NB4 (cell line): ENCODE measurements at regions not wholly inside any gene's neighbourhood (a gene's known extent, or its start where the extent isn't known, plus 50 kb on each side); places are given as distances from the start of the nearest gene placed in this dataset.

Source experiments
- DNase-seq: peaks from one replicate; pipeline ENCODE4 v3.0.0; 2010; ENCODE audit warnings: low read depth
- H3K4me3 ChIP-seq: one replicate; pipeline ENCODE4 v1.5.1; 2011; ENCODE audit warnings: mild to moderate bottlenecking, low read depth, low read length, moderate library complexity
- MYC ChIP-seq: IDR thresholded peaks from 2 replicates; pipeline ENCODE4 v1.6.1; 2011; ENCODE audit warnings: low read depth, low read length
- POLR2A ChIP-seq: IDR thresholded peaks from 2 replicates; pipeline ENCODE4 v1.6.1; 2011; ENCODE audit warnings: mild to moderate bottlenecking; ENCODE audit not compliant: insufficient read length; ENCODE audit errors: extremely low read depth
- TF ChIP-seq, protein P1 (sequence below): IDR thresholded peaks from 2 replicates; pipeline ENCODE4 v1.6.1; 2011; ENCODE audit warnings: low read depth, low read length
- TF ChIP-seq, protein P2 (sequence below): IDR thresholded peaks from one replicate; pipeline ENCODE4 v1.5.1; 2012; ENCODE audit warnings: low read depth, low read length

- no peak for DNase-seq
- H3K4me3 ChIP-seq: no peak overlapping the region
- no peak for TF ChIP-seq POLR2A
- TF ChIP-seq, protein P1, sequence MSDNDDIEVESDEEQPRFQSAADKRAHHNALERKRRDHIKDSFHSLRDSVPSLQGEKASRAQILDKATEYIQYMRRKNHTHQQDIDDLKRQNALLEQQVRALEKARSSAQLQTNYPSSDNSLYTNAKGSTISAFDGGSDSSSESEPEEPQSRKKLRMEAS: no peak
- TF ChIP-seq, protein P2, sequence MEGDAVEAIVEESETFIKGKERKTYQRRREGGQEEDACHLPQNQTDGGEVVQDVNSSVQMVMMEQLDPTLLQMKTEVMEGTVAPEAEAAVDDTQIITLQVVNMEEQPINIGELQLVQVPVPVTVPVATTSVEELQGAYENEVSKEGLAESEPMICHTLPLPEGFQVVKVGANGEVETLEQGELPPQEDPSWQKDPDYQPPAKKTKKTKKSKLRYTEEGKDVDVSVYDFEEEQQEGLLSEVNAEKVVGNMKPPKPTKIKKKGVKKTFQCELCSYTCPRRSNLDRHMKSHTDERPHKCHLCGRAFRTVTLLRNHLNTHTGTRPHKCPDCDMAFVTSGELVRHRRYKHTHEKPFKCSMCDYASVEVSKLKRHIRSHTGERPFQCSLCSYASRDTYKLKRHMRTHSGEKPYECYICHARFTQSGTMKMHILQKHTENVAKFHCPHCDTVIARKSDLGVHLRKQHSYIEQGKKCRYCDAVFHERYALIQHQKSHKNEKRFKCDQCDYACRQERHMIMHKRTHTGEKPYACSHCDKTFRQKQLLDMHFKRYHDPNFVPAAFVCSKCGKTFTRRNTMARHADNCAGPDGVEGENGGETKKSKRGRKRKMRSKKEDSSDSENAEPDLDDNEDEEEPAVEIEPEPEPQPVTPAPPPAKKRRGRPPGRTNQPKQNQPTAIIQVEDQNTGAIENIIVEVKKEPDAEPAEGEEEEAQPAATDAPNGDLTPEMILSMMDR: no peak
- no peak for TF ChIP-seq MYC
These were observed 465.8 kb downstream of the ARL4A start for GRCh38 chr7:13153266-13153665.

DNA sequence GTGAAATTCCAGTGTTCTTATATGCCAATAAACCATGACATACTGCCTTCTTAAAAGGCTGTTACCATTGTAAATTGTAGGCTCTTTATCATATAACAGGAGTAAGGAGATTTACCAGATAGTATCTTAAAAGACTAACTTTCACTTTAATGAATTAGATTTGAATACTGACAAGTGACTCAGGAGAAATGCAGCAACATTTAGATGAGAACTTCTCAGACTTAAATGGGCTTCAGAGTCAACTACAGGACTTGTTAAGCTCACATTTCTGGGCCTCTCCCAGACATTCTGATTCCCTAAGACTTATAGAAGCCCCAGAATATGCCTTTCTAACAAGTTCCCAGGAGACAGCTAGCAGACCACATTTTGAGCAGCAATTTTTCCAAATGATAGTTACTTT, 466.3 kb downstream of the ARL4A start:
- H3K4me3 ChIP-seq: no peak overlapping the region
- DNase-seq: no peak
- TF ChIP-seq, protein P1: no peak
- TF ChIP-seq POLR2A (no peak), MYC (no peak)
- TF ChIP-seq, protein P2: no peak

- TF ChIP-seq MYC: no peak
- TF ChIP-seq, protein P1: no peak
- no peak for TF ChIP-seq POLR2A
- TF ChIP-seq, protein P2: no peak
- H3K4me3 ChIP-seq: no peak overlapping the region
- DNase-seq: no peak
These were observed 467.8 kb downstream of the ARL4A start for GRCh38 chr7:13155188-13155587.

GRCh38 chr7:13159003-13159402, 471.6 kb downstream of the ARL4A start:
- no peak for DNase-seq
- TF ChIP-seq, protein P2: no peak
- TF ChIP-seq POLR2A (no peak), MYC (no peak)
- TF ChIP-seq, protein P1: no peak
- no peak overlapping the region for H3K4me3 ChIP-seq

DNA sequence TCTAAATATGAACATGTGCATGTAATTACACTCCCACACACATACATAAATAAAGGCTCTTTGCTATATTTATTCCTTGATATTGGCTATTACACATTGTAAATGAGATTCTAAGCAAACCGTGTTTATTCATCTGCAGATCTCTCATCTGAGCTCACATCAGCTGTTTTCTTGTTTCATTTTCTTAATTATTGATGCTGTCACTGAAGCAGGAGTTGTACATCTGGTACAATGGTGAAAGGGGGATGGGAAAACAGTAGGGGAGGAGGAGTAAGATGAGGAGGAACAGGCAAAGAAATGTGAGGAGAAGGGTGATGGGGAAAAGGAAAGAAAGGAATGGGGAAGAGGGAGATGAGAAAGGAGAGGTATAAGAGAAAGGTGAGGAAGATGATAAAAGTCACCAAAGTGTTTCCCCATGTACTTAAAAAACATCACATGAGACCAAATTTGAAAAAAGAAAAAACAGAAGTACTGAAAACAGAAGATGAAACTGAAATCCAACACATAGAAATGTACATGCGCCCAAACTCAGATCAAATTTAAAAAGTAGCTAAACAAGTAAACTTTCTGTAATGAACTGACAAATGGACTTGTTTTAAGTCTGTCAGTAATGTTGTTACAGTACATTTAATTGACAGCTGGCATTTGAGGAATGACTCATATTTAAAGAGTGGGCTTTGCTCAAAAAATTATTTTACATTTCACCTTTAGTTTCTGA, 472.2 kb downstream of the ARL4A start:
- H3K4me3 ChIP-seq: no peak overlapping the region
- DNase-seq: no peak
- no peak for TF ChIP-seq POLR2A
- TF ChIP-seq, protein P1: no peak
- TF ChIP-seq, protein P2: no peak
- TF ChIP-seq MYC: no peak

DNA sequence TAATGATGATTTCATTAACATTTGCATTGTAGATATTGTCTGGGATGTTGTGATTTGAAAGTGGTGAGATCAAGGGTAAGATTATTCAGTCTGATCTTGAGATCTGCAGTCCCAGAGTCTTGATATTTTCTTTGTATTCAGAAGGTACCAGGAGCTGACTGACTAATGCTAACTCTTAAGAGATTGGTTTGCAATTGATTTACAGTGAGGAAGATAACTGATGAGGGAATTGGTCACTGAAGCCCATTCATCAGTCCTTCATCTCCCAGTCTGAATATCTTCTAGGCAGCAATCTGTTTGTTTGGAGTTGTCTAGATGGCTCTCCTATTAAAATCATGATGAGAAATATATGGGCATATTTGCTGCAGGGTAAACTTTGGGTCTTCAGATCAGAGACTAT, 473.7 kb downstream of the ARL4A start:
- DNase-seq: no peak
- TF ChIP-seq MYC: no peak
- TF ChIP-seq, protein P2: no peak
- TF ChIP-seq, protein P1: no peak
- no peak for TF ChIP-seq POLR2A
- no peak overlapping the region for H3K4me3 ChIP-seq
